ENCODE measurements at regions not wholly inside any gene's neighbourhood (a gene's known extent, or its start where the extent isn't known, plus 50 kb on each side); places are given as distances from the start of the nearest gene placed in this dataset.

DNA sequence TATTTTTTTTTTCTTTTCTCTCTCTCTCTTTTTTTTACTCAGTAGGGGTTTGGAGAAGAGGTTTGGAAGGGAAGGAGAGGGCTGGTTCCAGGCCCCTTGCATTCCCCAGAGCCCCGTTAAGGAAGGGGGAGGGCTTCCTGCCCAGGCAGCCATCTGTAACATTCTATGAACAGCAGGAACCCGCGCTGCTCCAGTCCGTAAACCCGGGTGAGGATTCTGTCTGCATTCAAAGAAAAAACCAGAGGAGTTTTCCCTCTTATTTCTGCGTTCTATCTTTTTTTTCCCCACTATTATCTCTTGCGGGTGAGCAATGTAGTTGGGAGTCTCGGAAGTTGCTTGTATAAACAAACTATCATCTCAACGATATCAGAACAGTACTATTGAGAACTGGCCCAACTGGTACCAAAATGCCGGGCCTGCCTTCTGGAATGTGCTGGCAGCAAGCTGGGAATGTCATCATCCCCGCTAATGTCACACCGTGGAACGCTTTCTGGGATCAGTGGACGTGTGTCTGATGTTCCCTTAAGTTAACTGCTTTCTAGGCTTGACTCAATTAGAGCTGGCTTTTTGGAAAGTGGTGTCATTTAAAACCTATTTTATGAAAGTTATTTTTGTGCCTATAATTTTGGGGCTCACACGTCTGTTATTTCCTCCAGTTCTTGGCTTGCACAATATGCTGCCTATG lies 153.1 kb upstream of the MEOX2 start:
- H3K4me2 ChIP-seq (ENCODE audit: low read depth, low read length, poor library complexity, severe bottlenecking), result no peak overlapping the region
- peaks cover 11% of the 10 kb centered on the region for H3K9me3 ChIP-seq (ENCODE audit: low read length)
- no peaks in the 10 kb centered on the region for H3K4me1 ChIP-seq (ENCODE audit: low read length)
- H3K9me2 ChIP-seq (replicated peaks; ENCODE audit: insufficient read depth, low read length), result no peaks in the 10 kb centered on the region
- H3K36me3 ChIP-seq (ENCODE audit: insufficient read depth, low read length), result no peaks in the 10 kb centered on the region
- H3K4me3 ChIP-seq (ENCODE audit: low read length), result no peak overlapping the region
- H4K20me1 ChIP-seq (ENCODE audit: insufficient read depth, low read depth, low read length), result no peaks in the 10 kb centered on the region
- H3K79me2 ChIP-seq (ENCODE audit: low read length), result no peaks in the 10 kb centered on the region
- no peak overlapping the region for H2AFZ ChIP-seq (ENCODE audit: low read length)
- no peak for DNase-seq
- no peak overlapping the region for H3K9ac ChIP-seq (ENCODE audit: low read length)
- no peaks in the 10 kb centered on the region for H3K27me3 ChIP-seq (ENCODE audit: low read length)
- H3K27ac ChIP-seq (ENCODE audit: low read length), result no peak overlapping the region

DNA sequence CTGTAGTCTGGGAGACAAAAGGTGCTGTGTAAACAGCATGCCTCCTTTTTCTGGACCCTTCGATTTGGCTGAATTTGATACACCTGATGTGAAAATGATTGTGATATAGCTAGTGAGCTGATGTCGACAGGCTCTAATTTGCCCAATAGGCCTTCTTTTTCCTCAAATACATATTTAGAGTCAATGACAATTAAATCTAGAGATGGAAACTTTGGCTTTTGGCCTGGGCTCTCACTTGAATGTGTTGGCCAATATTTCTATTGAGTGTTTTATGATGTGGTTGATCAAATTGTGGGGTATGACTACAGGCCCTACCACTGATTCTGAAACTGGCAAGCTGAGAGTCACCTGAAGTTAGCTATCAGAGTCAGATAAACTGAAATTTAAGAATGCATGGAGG lies 151.8 kb upstream of the MEOX2 start:
- Histone ChIP-seq H3K27me3 (ENCODE audit: low read length) (no peaks in the 10 kb centered on the region), H3K4me1 (ENCODE audit: low read length) (no peaks in the 10 kb centered on the region), H2AFZ (ENCODE audit: low read length) (no peak overlapping the region), H3K4me2 (ENCODE audit: low read depth, low read length, poor library complexity, severe bottlenecking) (no peak overlapping the region), H3K9ac (ENCODE audit: low read length) (no peak overlapping the region), H3K9me3 (ENCODE audit: low read length) (peaks cover 7% of the 10 kb centered on the region; the same call in 1 of the 2 replicates), H3K4me3 (ENCODE audit: low read length) (no peak overlapping the region), H3K36me3 (ENCODE audit: insufficient read depth, low read length) (no peaks in the 10 kb centered on the region), H4K20me1 (ENCODE audit: insufficient read depth, low read depth, low read length) (no peaks in the 10 kb centered on the region), H3K79me2 (ENCODE audit: low read length) (no peaks in the 10 kb centered on the region), H3K27ac (ENCODE audit: low read length) (no peak overlapping the region), H3K9me2 (replicated peaks; ENCODE audit: insufficient read depth, low read length) (no peaks in the 10 kb centered on the region)
- DNase-seq, result no peak

DNA sequence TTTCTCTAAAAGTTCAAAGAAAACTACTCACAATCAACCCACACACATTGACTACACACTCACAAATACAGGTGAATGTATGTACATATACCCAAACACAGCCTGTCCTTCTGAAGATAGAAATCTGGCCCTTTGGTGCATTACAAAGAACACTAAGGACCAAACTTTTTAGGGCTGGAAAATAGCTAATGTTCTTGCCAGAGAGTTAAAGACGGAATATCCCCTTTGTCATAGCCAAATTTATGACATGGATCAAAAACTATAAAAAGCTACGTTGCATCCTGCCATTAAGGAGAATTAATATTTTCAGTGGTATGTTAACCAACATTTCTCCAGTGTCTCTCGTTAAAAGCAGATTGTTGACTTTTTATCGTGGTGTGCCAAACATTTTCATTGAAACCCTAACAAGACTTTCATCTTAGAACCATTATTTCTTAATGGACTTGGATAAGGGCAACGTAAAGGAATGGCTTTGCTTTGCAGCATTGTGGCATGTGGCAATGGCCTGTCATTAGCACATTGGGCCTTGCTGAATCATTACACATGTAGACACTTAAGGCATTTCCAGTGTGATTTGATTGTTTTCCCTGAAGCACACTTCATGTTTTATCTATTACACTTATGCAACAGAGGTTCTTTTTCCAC lies 150.9 kb upstream of the MEOX2 start:
- H3K9ac ChIP-seq (ENCODE audit: low read length), result no peak overlapping the region
- H2AFZ ChIP-seq (ENCODE audit: low read length), result no peak overlapping the region
- H3K79me2 ChIP-seq (ENCODE audit: low read length), result no peaks in the 10 kb centered on the region
- H3K36me3 ChIP-seq (ENCODE audit: insufficient read depth, low read length), result no peaks in the 10 kb centered on the region
- no peaks in the 10 kb centered on the region for H3K4me1 ChIP-seq (ENCODE audit: low read length)
- H3K27ac ChIP-seq (ENCODE audit: low read length), result no peak overlapping the region
- no peak overlapping the region for H3K4me3 ChIP-seq (ENCODE audit: low read length)
- no peaks in the 10 kb centered on the region for H3K27me3 ChIP-seq (ENCODE audit: low read length)
- DNase-seq, result no peak
- no peaks in the 10 kb centered on the region for H4K20me1 ChIP-seq (ENCODE audit: insufficient read depth, low read depth, low read length)
- H3K4me2 ChIP-seq (ENCODE audit: low read depth, low read length, poor library complexity, severe bottlenecking), result no peak overlapping the region
- H3K9me3 ChIP-seq (ENCODE audit: low read length), result peaks cover 7% of the 10 kb centered on the region; the same call in 1 of the 2 replicates
- no peaks in the 10 kb centered on the region for H3K9me2 ChIP-seq (replicated peaks; ENCODE audit: insufficient read depth, low read length)

DNA sequence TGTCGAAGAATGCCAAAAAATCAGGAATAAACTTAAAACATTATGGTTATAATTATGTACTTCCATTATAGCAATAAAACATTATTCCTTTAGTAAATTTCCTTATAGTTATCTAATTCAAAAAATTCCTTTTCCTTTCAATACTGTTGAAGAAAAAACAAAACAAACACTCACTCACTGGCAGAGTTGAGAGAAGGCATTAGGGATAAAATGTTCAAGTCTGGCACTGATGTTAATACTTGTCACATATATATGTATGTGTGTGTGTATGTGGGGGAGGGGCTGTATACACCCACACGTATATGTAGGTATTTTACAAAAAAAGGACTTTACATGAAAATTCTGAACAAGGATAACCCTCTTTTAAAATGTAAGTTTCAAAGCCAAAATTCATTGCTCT lies 150.2 kb upstream of the MEOX2 start:
- Histone ChIP-seq H2AFZ (ENCODE audit: low read length) (no peak overlapping the region), H3K4me1 (ENCODE audit: low read length) (no peaks in the 10 kb centered on the region), H3K36me3 (ENCODE audit: insufficient read depth, low read length) (no peaks in the 10 kb centered on the region), H3K27ac (ENCODE audit: low read length) (no peak overlapping the region), H3K4me2 (ENCODE audit: low read depth, low read length, poor library complexity, severe bottlenecking) (no peak overlapping the region), H3K4me3 (ENCODE audit: low read length) (no peak overlapping the region), H3K79me2 (ENCODE audit: low read length) (no peaks in the 10 kb centered on the region), H4K20me1 (ENCODE audit: insufficient read depth, low read depth, low read length) (no peaks in the 10 kb centered on the region), H3K9me2 (replicated peaks; ENCODE audit: insufficient read depth, low read length) (no peaks in the 10 kb centered on the region), H3K9me3 (ENCODE audit: low read length) (peaks cover 7% of the 10 kb centered on the region; the same call in 1 of the 2 replicates), H3K27me3 (ENCODE audit: low read length) (no peaks in the 10 kb centered on the region), H3K9ac (ENCODE audit: low read length) (no peak overlapping the region)
- no peak for DNase-seq

DNA sequence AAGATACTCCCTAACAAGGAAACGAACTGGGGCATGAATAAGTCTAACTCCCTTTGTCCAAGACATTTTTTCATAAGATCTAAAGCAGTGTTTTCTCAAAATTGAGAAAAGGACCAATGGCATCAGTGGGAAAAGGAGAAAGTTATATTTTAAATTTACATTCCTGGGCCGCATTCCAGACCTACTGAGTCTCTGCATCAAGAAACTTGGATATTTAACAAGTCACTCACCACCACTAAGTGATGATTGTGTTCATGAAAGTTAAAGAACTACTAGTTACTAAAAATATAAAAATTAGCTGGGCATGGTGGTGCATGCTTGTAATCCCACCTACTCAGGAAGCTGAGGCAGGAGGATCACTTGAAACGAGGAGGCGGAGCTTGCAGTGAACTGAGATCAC lies 149.6 kb upstream of the MEOX2 start:
- no peaks in the 10 kb centered on the region for H3K36me3 ChIP-seq (ENCODE audit: insufficient read depth, low read length)
- peaks cover 4% of the 10 kb centered on the region; the same call in 1 of the 2 replicates for H3K9me3 ChIP-seq (ENCODE audit: low read length)
- no peak for DNase-seq
- no peaks in the 10 kb centered on the region for H4K20me1 ChIP-seq (ENCODE audit: insufficient read depth, low read depth, low read length)
- H3K79me2 ChIP-seq (ENCODE audit: low read length), result no peaks in the 10 kb centered on the region
- H3K4me3 ChIP-seq (ENCODE audit: low read length), result no peak overlapping the region
- no peak overlapping the region for H3K9ac ChIP-seq (ENCODE audit: low read length)
- no peaks in the 10 kb centered on the region for H3K9me2 ChIP-seq (replicated peaks; ENCODE audit: insufficient read depth, low read length)
- H3K4me1 ChIP-seq (ENCODE audit: low read length), result no peaks in the 10 kb centered on the region
- H3K27ac ChIP-seq (ENCODE audit: low read length), result no peak overlapping the region
- H3K27me3 ChIP-seq (ENCODE audit: low read length), result no peaks in the 10 kb centered on the region
- no peak overlapping the region for H2AFZ ChIP-seq (ENCODE audit: low read length)
- no peak overlapping the region for H3K4me2 ChIP-seq (ENCODE audit: low read depth, low read length, poor library complexity, severe bottlenecking)

DNA sequence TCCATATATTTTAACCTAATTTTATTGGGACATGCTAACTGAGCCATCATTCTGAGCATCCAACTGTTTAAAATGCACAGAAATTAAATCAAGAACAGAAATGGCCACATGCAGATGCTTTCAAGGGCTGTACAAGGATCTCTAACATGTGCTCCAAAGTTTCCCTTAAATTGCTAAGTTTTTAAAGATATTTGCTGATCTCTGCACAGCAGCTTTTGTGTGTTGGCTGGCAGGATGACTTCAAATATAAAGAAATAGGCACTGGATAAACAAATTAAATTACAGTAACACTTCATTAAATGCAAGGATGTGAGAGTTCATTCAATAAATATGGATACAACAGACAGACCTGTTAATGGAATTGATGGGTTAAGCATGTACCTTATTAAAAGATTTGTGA lies 148.0 kb upstream of the MEOX2 start:
- Histone ChIP-seq H3K4me3 (ENCODE audit: low read length) (no peak overlapping the region), H3K9ac (ENCODE audit: low read length) (no peak overlapping the region), H3K4me2 (ENCODE audit: low read depth, low read length, poor library complexity, severe bottlenecking) (no peak overlapping the region), H3K27me3 (ENCODE audit: low read length) (no peaks in the 10 kb centered on the region), H3K9me3 (ENCODE audit: low read length) (peaks cover 6% of the 10 kb centered on the region; the same call in 1 of the 2 replicates), H2AFZ (ENCODE audit: low read length) (no peak overlapping the region), H3K9me2 (replicated peaks; ENCODE audit: insufficient read depth, low read length) (no peaks in the 10 kb centered on the region), H4K20me1 (ENCODE audit: insufficient read depth, low read depth, low read length) (no peaks in the 10 kb centered on the region), H3K79me2 (ENCODE audit: low read length) (no peaks in the 10 kb centered on the region), H3K4me1 (ENCODE audit: low read length) (no peaks in the 10 kb centered on the region), H3K27ac (ENCODE audit: low read length) (no peak overlapping the region), H3K36me3 (ENCODE audit: insufficient read depth, low read length) (no peaks in the 10 kb centered on the region)
- no peak for DNase-seq

DNA sequence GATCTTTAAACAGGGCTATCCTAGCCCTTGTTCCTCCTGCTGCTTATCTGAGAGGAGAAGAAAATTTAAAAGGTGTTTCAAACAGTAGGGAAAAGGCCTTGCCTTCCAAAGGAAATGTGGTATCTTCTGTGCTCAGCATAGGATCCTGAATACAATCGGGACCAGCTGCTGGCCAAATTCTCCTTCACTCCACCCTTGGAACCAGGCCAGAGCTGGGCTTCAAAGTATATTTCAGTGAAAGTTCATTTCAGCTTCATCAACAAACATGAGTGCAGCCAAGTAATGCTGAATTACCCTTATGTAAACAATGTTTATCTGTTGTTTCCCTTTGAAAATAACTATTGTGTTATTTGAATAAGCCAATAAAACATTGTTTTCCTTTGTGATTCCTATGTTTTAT lies 146.5 kb upstream of the MEOX2 start:
- no peak overlapping the region for H3K27ac ChIP-seq (ENCODE audit: low read length)
- no peaks in the 10 kb centered on the region for H3K27me3 ChIP-seq (ENCODE audit: low read length)
- no peak overlapping the region for H3K9ac ChIP-seq (ENCODE audit: low read length)

DNA sequence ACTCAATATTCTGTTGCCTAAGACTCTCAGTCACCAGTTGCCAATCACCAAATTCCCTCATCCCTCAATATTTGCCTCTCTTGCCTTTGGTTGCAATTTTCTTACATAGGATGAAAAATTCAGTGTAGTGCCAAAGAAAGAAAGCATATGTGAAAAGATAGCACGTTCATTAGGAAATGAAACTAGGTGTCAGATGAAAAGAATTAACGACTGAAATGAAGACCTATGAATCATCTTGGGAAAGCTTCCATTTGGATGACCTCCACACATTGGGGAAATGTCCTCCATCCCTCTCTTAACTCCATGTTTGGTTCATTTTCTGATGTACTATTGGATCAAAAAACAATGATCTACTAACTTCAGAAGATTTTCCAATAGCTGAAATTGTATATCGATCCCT lies 145.1 kb upstream of the MEOX2 start:
- Histone ChIP-seq H3K4me3 (ENCODE audit: low read length) (no peak overlapping the region), H3K9me3 (ENCODE audit: low read length) (peaks cover 12% of the 10 kb centered on the region), H3K79me2 (ENCODE audit: low read length) (no peaks in the 10 kb centered on the region), H3K27ac (ENCODE audit: low read length) (no peak overlapping the region), H3K9ac (ENCODE audit: low read length) (no peak overlapping the region), H3K36me3 (ENCODE audit: insufficient read depth, low read length) (no peaks in the 10 kb centered on the region), H3K4me1 (ENCODE audit: low read length) (no peaks in the 10 kb centered on the region), H3K4me2 (ENCODE audit: low read depth, low read length, poor library complexity, severe bottlenecking) (no peak overlapping the region), H4K20me1 (ENCODE audit: insufficient read depth, low read depth, low read length) (no peaks in the 10 kb centered on the region), H3K27me3 (ENCODE audit: low read length) (no peaks in the 10 kb centered on the region), H3K9me2 (replicated peaks; ENCODE audit: insufficient read depth, low read length) (no peaks in the 10 kb centered on the region), H2AFZ (ENCODE audit: low read length) (no peak overlapping the region)
- DNase-seq, result no peak

More for the DNA sequence above, 146.5 kb upstream of the MEOX2 start:
- H3K4me2 ChIP-seq (ENCODE audit: low read depth, low read length, poor library complexity, severe bottlenecking), result no peak overlapping the region
- no peaks in the 10 kb centered on the region for H4K20me1 ChIP-seq (ENCODE audit: insufficient read depth, low read depth, low read length)
- H3K4me3 ChIP-seq (ENCODE audit: low read length), result no peak overlapping the region
- no peaks in the 10 kb centered on the region for H3K36me3 ChIP-seq (ENCODE audit: insufficient read depth, low read length)
- no peaks in the 10 kb centered on the region for H3K4me1 ChIP-seq (ENCODE audit: low read length)
- H3K9me2 ChIP-seq (replicated peaks; ENCODE audit: insufficient read depth, low read length), result no peaks in the 10 kb centered on the region
- no peak overlapping the region for H2AFZ ChIP-seq (ENCODE audit: low read length)
- no peak for DNase-seq
- peaks cover 12% of the 10 kb centered on the region for H3K9me3 ChIP-seq (ENCODE audit: low read length)
- no peaks in the 10 kb centered on the region for H3K79me2 ChIP-seq (ENCODE audit: low read length)

All from Karpas-422 (cell line).